K562 (cell line): ENCODE measurements at regions not wholly inside any gene's neighbourhood (a gene's known extent, or its start where the extent isn't known, plus 50 kb on each side); places are given as distances from the start of the nearest gene placed in this dataset.

Experiments
- ATAC-seq: fragments of 200-7000 bp; cut with Tn5 transposase; 3 replicates; pipeline ENCODE4 v1.9.1; 2020; ENCODE audit warnings: moderate library complexity
- BruUV-seq: library from RNA; stranded (reverse); fragments of 400-500 nt; replicated peaks from 2 replicates; lab custom pipeline; 2021; lab: Mats Ljungman, UMichigan
- CTCF ChIA-PET: fragments of 300-600 bp; formaldehyde crosslinking; extraction: SDS; loops from one replicate; lab custom pipeline; 2021; ENCODE audit warnings: low intra/inter-chr PET ratio; lab: Yijun Ruan, JAX
- POLR2A ChIA-PET: fragments of 300-600, 350-650 bp; sonication (Branson Sonifier 250); formaldehyde crosslinking; extraction: SDS; loops from one replicate; lab custom pipeline; 2021; ENCODE audit warnings: antibody characterized with exemption, inconsistent platforms; lab: Yijun Ruan, JAX
- DNase-seq, 4 experiments: peaks; one replicate each; pipeline versions ENCODE4 v3.0.0 to v3.0.0-alpha.2; 2011 to 2018; ENCODE audit warnings: low spot score in 3 of 4, mixed read lengths in 3 of 4; ENCODE audit errors: extremely low read depth in 1 of 4
- FAIRE-seq: peaks from 2 replicates; lab custom pipeline; 2011; peaks lifted over from hg19 to GRCh38; lab: Jason Lieb, UNC
- H2AFZ ChIP-seq: 2 replicates; pipeline ENCODE4 v1.6.0; 2011; ENCODE audit warnings: low read depth, low read length, control low read depth, inconsistent platforms
- H3K27ac ChIP-seq: fragments of 200-600 bp; 3 replicates; pipeline ENCODE4 v1.8.0; 2011; ENCODE audit warnings: low read depth, mild to moderate bottlenecking, control low read depth, inconsistent platforms, low read length, moderate library complexity, mixed read lengths; ENCODE audit errors: extremely low read depth
- H3K27me3 ChIP-seq, 2 experiments: fragments of 300-600 bp in 1 of 2; 2 replicates in 1 of 2; 3 replicates in 1 of 2; pipeline versions ENCODE4 v1.6.0 to v1.8.0; 2011; ENCODE audit warnings: inconsistent platforms in 2 of 2, low read length in 2 of 2, mild to moderate bottlenecking in 1 of 2, mixed read lengths in 1 of 2, moderate library complexity in 1 of 2; ENCODE audit not compliant: control insufficient read depth in 2 of 2, insufficient read depth in 2 of 2
- H3K36me3 ChIP-seq: fragments of 300-600 bp; 3 replicates; pipeline ENCODE4 v1.8.0; 2011; ENCODE audit warnings: mild to moderate bottlenecking, low read length, inconsistent platforms; ENCODE audit not compliant: control insufficient read depth, insufficient read depth
- H3K4me1 ChIP-seq, 2 experiments: fragments of 200-600 bp in 1 of 2; replicated peaks in 1 of 2; 2 replicates in 1 of 2; 3 replicates in 1 of 2; pipeline versions ENCODE4 v1.5.1 to v1.8.0; 2011; ENCODE audit warnings: inconsistent platforms in 2 of 2, low read length in 2 of 2, mild to moderate bottlenecking in 1 of 2, mixed read lengths in 1 of 2, moderate library complexity in 1 of 2; ENCODE audit not compliant: control insufficient read depth in 2 of 2, insufficient read depth in 2 of 2
- H3K4me2 ChIP-seq: 2 replicates; pipeline ENCODE4 v1.6.1; 2011; ENCODE audit warnings: low read length, control low read depth, inconsistent platforms, mixed read lengths; ENCODE audit not compliant: insufficient read depth
- H3K4me3 ChIP-seq: fragments of 200-600 bp; sonication (generic), shearing (Covaris generic); 2 replicates; pipeline ENCODE4 v1.5.1; 2016; ENCODE audit warnings: control low read depth, inconsistent platforms
- H3K79me2 ChIP-seq: fragments of 200-600 bp; 3 replicates; pipeline ENCODE4 v1.8.0; 2011; ENCODE audit warnings: low read length, inconsistent platforms; ENCODE audit not compliant: control insufficient read depth, insufficient read depth
- H3K9ac ChIP-seq, 2 experiments: 2 replicates each; pipeline versions ENCODE4 v1.6.0 to v1.6.1; 2011; ENCODE audit warnings: low read depth in 2 of 2, low read length in 2 of 2, control low read depth in 1 of 2, inconsistent platforms in 1 of 2, mild to moderate bottlenecking in 1 of 2, mixed read lengths in 1 of 2; ENCODE audit not compliant: insufficient read depth in 1 of 2
- H3K9me1 ChIP-seq: one replicate; pipeline ENCODE4 v1.6.0; 2011; ENCODE audit warnings: inconsistent platforms, mild to moderate bottlenecking, low read length, moderate library complexity; ENCODE audit not compliant: control insufficient read depth, insufficient read depth
- H3K9me3 ChIP-seq: replicated peaks from 2 replicates; pipeline ENCODE4 v1.5.1; 2011; ENCODE audit warnings: low read depth, low read length, inconsistent platforms; ENCODE audit not compliant: control insufficient read depth, insufficient read depth
- H4K20me1 ChIP-seq: replicated peaks from 2 replicates; pipeline ENCODE4 v1.6.1; 2011; ENCODE audit warnings: low read length, inconsistent platforms, mixed read lengths; ENCODE audit not compliant: control insufficient read depth, insufficient read depth
- ATF7 ChIP-seq: fragments of 450-650 bp; IDR thresholded peaks from 2 replicates; pipeline ENCODE4 v1.7.1; 2014; ENCODE audit warnings: mild to moderate bottlenecking, moderate library complexity
- CBFB ChIP-seq: sonication (generic); formaldehyde crosslinking; IDR thresholded peaks from 2 replicates; pipeline ENCODE4 v1.4.0; 2020; ENCODE audit warnings: mild to moderate bottlenecking, missing genetic modification reagents
- CEBPB ChIP-seq: fragments of 450-650 bp; IDR thresholded peaks from 2 replicates; pipeline ENCODE4 v1.6.1; 2016; ENCODE audit warnings: missing genetic modification characterization, missing compliant biosample characterization
- PKNOX1 ChIP-seq: fragments of 450-650 bp; IDR thresholded peaks from 2 replicates; pipeline ENCODE4 v1.6.1; 2016
- RBM14 ChIP-seq: fragments of 200-400 bp; formaldehyde crosslinking; IDR thresholded peaks from 2 replicates; pipeline ENCODE4 v1.6.1; 2018; ENCODE audit warnings: low read depth, mild to moderate bottlenecking, low read length, moderate library complexity, borderline replicate concordance; ENCODE audit not compliant: insufficient read depth
- SMAD1 ChIP-seq: fragments of 150-350 bp; IDR thresholded peaks from 2 replicates; pipeline ENCODE4 v1.6.1; 2014; ENCODE audit warnings: low read length, low read depth; ENCODE audit not compliant: partially characterized antibody
- WGBS: fragments of 100-300 bp; shearing (Covaris generic); methylation state at CpG from one replicate; pipeline ENCODE4 v1.1.6; 2016; ENCODE audit warnings: low coverage, mixed read lengths; ENCODE audit not compliant: insufficient coverage; ENCODE audit errors: missing lambda C conversion rate; 5-methylcytosine and 5-hydroxymethylcytosine counted together
- in situ Hi-C: fragments of 300-500 bp; cut with MboI; formaldehyde crosslinking; loops from 4 replicates; pipeline ENCODE4 v1.15.0; 2018; ENCODE audit warnings: inconsistent platforms, mixed read lengths
- intact Hi-C: fragments of 100-400 bp; cut with micrococcal nuclease; formaldehyde crosslinking; loops from 2 replicates; pipeline ENCODE4 v1.14.2; 2022
- TF ChIP-seq, protein P1 (sequence below): fragments of 450-650 bp; formaldehyde crosslinking; IDR thresholded peaks from 2 replicates; pipeline ENCODE4 v1.4.0; 2022; ENCODE audit warnings: missing genetic modification characterization
- TF ChIP-seq, protein P2 (sequence below), 2 experiments: fragments of 450-650 bp; formaldehyde crosslinking in 1 of 2; IDR thresholded peaks; 2 replicates each; pipeline versions ENCODE4 v1.4.0 to v1.6.1; 2014 to 2020; ENCODE audit warnings: mild to moderate bottlenecking in 2 of 2, borderline replicate concordance in 1 of 2, low read depth in 1 of 2

GRCh38 chr16:51877686-51878085 lies 669.3 kb downstream of the TOX3 start (continued):
- TF ChIP-seq CEBPB (tag) (no peak), CBFB (CRISPR knock-in tag) (no peak)
- TF ChIP-seq, protein P1, sequence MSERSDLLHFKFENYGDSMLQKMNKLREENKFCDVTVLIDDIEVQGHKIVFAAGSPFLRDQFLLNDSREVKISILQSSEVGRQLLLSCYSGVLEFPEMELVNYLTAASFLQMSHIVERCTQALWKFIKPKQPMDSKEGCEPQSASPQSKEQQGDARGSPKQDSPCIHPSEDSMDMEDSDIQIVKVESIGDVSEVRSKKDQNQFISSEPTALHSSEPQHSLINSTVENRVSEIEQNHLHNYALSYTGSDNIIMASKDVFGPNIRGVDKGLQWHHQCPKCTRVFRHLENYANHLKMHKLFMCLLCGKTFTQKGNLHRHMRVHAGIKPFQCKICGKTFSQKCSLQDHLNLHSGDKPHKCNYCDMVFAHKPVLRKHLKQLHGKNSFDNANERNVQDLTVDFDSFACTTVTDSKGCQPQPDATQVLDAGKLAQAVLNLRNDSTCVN (CRISPR knock-in tag) = no peak
- TF ChIP-seq, all 486 proteins: peak for 0

- no peak for TF ChIP-seq PKNOX1
- TF ChIP-seq ATF7 = no peak
- no peak for TF ChIP-seq SMAD1
- TF ChIP-seq, protein P2, sequence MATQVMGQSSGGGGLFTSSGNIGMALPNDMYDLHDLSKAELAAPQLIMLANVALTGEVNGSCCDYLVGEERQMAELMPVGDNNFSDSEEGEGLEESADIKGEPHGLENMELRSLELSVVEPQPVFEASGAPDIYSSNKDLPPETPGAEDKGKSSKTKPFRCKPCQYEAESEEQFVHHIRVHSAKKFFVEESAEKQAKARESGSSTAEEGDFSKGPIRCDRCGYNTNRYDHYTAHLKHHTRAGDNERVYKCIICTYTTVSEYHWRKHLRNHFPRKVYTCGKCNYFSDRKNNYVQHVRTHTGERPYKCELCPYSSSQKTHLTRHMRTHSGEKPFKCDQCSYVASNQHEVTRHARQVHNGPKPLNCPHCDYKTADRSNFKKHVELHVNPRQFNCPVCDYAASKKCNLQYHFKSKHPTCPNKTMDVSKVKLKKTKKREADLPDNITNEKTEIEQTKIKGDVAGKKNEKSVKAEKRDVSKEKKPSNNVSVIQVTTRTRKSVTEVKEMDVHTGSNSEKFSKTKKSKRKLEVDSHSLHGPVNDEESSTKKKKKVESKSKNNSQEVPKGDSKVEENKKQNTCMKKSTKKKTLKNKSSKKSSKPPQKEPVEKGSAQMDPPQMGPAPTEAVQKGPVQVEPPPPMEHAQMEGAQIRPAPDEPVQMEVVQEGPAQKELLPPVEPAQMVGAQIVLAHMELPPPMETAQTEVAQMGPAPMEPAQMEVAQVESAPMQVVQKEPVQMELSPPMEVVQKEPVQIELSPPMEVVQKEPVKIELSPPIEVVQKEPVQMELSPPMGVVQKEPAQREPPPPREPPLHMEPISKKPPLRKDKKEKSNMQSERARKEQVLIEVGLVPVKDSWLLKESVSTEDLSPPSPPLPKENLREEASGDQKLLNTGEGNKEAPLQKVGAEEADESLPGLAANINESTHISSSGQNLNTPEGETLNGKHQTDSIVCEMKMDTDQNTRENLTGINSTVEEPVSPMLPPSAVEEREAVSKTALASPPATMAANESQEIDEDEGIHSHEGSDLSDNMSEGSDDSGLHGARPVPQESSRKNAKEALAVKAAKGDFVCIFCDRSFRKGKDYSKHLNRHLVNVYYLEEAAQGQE (IDR thresholded peaks at IDR 0.05; ENCODE audit: borderline replicate concordance) = no peak
- TF ChIP-seq, protein P2 (CRISPR knock-in tag; IDR thresholded peaks at IDR 0.05; ENCODE audit: low read depth) = no peak
- no peak for TF ChIP-seq RBM14
- Histone ChIP-seq H3K27me3 (no peaks in the 10 kb centered on the region), H3K4me2 (no peak overlapping the region), H3K36me3 (no peaks in the 10 kb centered on the region), H4K20me1 (no peaks in the 10 kb centered on the region), H3K4me3 (no peak overlapping the region), H3K9me1 (no peaks in the 10 kb centered on the region), H3K27ac (no peak overlapping the region), H3K9me3 (no peaks in the 10 kb centered on the region), H3K9ac (no peak overlapping the region), H3K79me2 (no peaks in the 10 kb centered on the region), H3K4me1 (no peaks in the 10 kb centered on the region), H2AFZ (no peak overlapping the region)
- BruUV-seq = no TSS peak
- FAIRE-seq (no peak), ATAC-seq (no peak), DNase-seq (no peak)
- intact Hi-C loops = no loop called here
- 0% methylated on average over 3 of the region's 3 CpGs for WGBS
- in situ Hi-C loops = no loop called here
- ChIA-PET POLR2A (no interaction called here), CTCF (no interaction called here)
Observed at GRCh38 chr16:51876934-51877333, 670.0 kb downstream of the TOX3 start.
